Iris pigment epithelial cell (primary cell): ENCODE measurements at regions not wholly inside any gene's neighbourhood (a gene's known extent, or its start where the extent isn't known, plus 50 kb on each side); places are given as distances from the start of the nearest gene placed in this dataset.
A peak's percentile ranks its signal among the peaks of the same experiment; 100 is the strongest.

ENCODE experiments used
- DNase-seq: peaks from one replicate; pipeline ENCODE4 v3.0.0-alpha.2; 2011; ENCODE audit warnings: low read depth

GRCh38 chr17:17398188-17398942 is 78.4 kb upstream of the MED9 start:
- DNase-seq: no peak

GRCh38 chr17:17398943-17399926 is 77.6 kb upstream of the MED9 start:
- DNase-seq: no peak

GRCh38 chr17:17400070-17400469 is 76.7 kb upstream of the MED9 start:
- DNase-seq: no peak

DNA sequence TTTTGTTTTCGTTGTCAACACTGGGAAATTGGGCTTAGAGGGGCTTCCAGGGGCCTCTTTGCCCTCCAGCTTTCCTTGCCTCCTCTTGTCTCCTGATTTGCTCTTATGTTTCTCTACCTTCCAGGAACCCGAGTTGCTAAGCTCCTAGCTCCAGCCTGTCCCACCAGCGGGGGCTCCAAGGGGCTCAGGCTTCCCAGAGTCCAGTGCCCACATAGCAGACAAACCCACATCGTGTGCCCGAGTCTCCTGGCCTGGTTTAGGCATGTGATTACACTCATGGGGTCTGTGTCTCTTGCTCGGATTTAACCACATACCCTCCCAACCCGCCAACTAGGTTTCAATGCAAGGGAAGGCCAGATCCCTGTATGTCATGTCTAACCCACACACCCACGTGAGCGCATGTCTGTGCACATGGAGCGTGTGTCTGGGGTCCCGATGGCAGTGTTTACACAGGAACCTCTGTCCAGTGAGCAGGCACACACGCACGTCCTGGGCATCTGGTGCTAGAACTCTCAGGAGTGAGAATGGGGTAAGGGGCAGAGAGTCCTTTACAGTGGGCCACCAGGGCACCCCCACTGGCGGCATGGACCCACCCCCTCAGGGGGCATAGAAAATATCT is 76.1 kb upstream of the MED9 start:
- DNase-seq: no peak

DNA sequence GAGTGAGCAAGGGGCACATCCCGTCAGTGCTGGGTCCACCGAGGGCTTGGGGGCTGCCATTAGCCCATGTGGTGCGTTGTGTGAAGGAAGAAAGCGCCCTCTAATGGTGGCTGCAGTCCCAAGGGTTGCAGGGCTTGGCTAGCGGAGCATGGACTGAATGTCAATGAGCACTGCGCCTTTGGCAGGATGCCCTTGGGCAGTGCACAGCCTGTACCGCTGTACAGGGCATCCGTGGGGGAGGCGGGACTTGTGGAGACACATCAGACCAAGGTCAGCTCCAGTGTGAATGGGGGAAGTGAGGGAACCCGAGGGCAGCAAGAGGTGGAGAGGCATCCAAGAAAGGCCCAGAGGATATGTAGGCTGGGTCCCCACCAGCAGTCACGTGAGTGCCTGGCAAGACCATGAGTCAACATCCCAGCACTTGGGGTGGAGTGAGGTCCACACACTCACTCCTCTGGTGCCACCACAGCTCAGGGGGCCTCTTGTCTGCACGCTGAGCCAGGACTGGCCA is 75.5 kb upstream of the MED9 start:
- DNase-seq: no peak

DNA sequence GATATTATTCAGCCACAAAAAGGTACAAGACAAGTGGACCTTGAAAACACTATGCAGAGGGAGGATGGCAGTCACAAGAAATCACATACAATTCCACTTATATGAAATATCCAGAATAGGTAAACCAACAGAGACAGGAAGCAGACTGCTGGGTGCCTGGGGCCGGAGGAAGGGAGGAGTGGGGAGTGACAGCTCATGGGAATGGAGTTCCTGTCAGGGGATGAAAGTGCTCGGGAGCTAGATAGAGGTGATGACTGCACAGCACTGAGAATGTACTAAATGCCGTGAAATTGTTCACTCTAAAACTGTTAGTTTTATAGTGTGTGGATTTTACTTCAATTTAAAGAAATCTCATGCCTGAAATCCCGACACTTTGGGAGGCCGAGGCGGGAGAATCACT is 74.2 kb upstream of the MED9 start:
- DNase-seq: peak; percentile 24

DNA sequence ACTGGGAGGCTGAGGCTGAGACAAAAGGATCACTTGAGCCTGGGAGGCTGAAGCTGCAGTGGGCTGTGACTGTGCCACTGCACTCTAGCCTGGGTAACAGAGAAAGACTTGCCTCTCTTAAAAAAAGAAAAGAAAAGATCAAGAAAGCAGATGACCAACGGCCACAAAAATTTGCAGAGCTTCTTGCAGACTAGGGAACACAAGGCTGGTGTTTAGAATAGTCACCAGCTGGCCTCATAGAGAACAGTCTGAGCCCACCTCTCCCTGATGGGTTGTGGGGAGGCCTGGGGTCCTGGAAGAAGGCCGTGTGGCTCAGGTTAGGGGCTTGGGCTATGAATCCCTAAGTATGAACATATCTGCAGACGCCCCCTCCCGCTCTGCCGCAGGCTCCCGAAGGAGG is 73.7 kb upstream of the MED9 start:
- DNase-seq: no peak

GRCh38 chr17:17403899-17404576 is 72.8 kb upstream of the MED9 start:
- no peak for DNase-seq

DNA sequence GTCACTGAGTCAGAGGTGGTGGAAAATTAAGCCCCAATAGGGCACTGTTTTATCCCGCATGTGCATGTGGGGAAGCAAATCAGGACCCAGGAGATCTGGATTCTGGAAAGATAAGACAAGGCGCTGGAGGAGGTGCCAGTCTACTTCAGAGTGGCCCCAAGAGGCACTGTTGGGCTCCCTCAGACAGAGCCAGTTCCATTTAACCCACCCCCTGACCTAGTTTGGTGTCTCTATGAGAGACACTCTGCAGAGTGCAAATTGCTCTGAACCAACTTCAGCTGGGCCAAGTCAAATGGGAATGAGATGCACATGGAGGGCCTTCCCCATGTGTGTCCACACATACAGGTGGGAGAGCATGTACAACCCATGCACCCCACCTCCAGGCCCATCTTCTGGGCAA is 71.1 kb upstream of the MED9 start:
- no peak for DNase-seq

DNA sequence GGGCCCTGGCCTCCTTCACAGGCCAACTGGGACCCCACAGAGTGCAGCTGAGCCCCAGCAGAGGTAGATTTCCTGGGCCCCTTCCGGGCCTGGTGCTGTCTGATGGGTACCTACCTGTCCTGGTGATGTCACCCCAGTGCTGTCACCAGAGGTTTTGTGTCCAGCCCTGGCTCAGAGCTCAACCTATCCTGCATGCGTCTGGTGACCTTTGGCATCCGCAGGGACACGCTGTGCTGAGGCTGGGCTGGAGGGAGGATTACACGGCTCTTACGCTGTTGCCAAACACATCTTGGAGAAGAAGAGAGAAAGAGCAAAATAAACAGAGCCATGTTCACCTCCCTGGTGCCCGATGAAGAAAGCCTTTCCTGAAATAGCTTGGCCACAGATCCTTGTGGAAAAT is 70.6 kb upstream of the MED9 start:
- DNase-seq: no peak

DNA sequence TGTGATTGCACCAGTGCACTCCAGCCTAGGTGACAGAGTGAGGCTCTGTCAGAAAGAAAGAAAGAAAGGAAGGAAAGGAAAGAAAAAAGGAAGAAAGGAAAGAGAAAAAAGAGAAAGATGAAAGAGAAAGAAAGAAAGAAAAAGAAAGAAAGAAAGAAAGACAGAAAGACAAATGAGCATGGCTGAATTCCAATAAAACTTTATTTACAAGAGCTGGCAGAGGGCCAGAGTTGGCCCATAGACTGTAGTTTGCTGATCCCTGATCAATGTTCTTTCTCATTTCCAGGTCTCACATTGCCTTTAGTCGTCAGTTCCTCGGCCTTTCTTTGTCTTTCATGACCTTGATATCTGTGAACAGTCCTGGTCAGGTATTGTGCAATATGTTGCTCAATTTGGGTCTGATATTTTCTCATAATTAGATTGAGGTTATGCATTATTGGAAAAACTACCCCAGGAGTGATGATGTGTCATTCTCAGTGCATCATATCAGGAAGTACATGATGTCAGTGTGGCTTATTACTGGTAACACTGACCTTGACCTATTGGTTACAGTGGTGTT is 68.5 kb upstream of the MED9 start:
- DNase-seq: peak; percentile 85

- DNase-seq: no peak
These were observed 66.4 kb upstream of the MED9 start for GRCh38 chr17:17410357-17410756.

DNA sequence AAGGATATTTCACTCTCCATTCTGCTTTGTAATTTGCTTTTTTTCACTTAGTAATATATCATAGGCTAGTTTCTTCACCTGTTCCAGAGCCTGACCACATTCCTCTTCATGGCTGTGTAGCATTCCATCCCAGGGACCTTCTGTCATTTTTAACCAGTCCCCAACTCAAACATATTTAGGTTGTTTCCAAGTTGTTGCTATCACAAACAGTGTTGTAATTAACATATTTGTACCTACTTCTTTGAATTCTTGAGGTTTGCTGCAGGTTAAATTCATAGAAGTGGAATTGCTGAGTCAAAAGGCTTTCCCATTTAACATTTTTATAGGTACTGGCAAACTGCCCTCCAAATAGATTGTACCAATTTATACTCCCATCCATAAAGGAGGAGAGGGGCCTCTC is 65.1 kb upstream of the MED9 start:
- peak; percentile 31 for DNase-seq

GRCh38 chr17:17412326-17412725 is 64.5 kb upstream of the MED9 start:
- peak; percentile 82 for DNase-seq

- no peak for DNase-seq
These were observed 63.5 kb upstream of the MED9 start for GRCh38 chr17:17413215-17413792.

DNA sequence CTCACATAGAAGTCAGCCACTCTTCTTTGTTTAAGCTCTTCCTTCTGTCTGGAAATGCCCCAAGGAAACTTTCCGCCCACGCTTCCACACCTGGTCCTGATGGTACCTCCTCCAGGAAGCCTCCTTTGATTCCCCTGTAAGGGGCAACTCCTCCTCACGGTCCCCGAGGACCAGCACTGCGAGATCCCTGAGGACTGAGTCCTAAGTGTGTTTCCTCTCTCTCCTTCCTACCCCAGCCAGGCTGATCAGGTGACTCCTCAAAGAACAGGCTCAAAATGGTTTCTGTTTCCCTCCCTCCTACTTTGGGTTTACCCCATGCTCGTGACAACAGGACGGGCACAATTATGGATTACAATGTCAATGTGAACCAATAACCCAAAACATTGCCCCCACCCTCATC is 63.0 kb upstream of the MED9 start:
- no peak for DNase-seq

- DNase-seq: peak; percentile 56
These were observed 62.4 kb upstream of the MED9 start for GRCh38 chr17:17414341-17414805.

GRCh38 chr17:17415006-17415405 is 61.8 kb upstream of the MED9 start:
- DNase-seq: no peak

- DNase-seq: peak; percentile 83
These were observed 60.8 kb upstream of the MED9 start for GRCh38 chr17:17416007-17416399.

- DNase-seq: peak; percentile 76
These were observed 60.1 kb upstream of the MED9 start for GRCh38 chr17:17416400-17417360.
